ENCODE measurements at regions not wholly inside any gene's neighbourhood (a gene's known extent, or its start where the extent isn't known, plus 50 kb on each side); places are given as distances from the start of the nearest gene placed in this dataset.
A peak's percentile ranks its signal among the peaks of the same experiment; 100 is the strongest.

GRCh38 chr3:23748398-23749110 lies 57.2 kb upstream of the UBE2E1 start:
- peak; percentile 81 for DNase-seq

DNA sequence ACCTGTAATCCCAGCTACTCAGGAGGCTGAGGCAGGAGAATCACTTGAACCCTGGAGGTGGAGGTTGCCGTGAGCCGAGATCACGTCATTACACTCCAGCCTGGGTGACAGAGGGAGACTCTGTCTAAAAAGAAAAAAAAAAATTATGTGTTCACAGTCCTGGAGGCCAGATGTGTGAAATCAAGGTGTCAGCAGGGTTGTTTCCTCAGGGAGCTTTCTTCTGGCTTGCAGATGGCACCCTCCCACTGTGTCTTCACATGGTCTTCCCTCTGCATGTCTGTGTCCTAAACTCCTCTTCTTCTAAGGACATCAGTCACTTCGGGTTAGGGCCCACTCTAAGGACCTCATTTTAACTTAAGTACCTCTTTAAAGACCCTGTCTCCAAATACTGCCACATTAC lies 56.1 kb upstream of the UBE2E1 start:
- DNase-seq, result no peak

DNA sequence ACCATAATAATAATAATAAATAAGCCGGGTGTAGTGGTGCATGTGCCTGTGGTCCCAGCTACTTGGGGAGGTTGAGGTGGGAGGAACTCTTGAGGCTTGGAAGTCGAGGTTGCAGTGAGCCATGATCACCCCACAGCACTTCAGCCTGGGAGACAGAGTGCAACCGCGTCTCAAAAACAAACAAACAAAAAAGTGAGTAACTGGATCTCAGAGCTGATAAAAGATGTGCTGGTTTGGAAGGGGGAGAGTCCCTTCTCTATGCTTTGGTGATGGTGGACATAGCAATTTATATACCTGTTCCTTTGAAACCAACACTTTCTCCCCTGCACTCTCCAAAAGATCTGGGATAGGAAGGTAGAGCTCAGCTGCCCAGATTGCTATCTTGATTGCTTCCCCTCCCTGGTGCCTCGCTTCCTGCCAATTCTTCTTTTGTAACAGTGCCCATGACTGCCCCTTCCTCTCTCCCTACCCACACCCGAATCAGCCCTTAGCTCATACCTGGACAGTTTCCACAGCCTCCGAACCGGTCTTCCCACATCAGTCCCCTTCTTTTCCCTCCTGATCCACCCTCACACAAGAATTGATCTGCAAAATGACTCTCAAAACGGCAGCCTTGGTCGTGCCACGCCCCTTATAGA lies 55.1 kb upstream of the UBE2E1 start:
- no peak for DNase-seq

DNA sequence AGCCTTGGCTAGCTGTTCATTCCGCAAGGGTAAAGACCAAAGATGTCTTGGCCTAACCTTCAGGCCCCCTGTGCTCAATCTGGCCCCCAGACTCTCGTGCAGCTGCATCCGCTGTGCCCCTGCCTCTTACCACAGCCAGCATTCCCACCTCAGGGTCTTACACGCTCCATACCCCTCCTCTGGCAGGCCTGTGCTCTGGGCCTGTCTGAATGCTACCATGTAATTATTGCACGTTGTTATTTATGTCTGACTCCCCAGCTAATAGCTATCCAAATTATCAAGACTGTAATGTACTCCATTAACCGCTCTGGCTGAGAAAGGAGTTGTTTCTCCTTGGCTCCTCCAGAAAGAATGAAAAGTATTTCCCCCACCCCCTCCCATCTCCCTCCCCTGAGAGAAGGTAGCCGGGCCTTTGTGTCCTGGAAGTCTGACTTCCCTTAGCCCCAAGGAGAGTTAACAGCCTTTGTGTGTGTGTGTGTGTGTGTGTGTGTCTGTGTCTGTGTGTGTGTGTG lies 54.5 kb upstream of the UBE2E1 start:
- no peak for DNase-seq

- DNase-seq, result no peak
Measured at GRCh38 chr3:23752126-23752525, 53.6 kb upstream of the UBE2E1 start.

DNA sequence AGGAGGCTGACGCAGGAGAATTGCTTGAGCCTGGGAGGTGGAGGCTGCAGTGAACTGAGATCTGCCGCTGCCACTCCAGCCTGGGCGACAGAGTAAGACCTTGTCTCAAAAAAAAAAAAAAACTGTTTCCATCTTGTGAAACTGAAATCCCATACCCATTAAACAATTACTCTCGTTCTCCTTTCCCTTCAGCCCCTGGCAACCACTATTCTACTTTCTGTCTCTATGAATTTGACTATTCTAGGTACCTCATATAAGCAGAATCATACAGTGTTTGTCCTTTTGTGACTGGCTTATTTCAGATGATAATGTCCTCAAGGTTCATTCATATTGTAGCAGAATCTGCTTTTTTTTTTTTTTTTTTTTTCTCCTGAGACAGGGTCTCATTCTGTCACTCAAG lies 51.5 kb upstream of the UBE2E1 start:
- no peak for DNase-seq
